T-cell (primary cell): ENCODE measurements at regions not wholly inside any gene's neighbourhood (a gene's known extent, or its start where the extent isn't known, plus 50 kb on each side); places are given as distances from the start of the nearest gene placed in this dataset.

Source experiments
- ATAC-seq, 4 experiments: fragments of 200-7000 bp in 3 of 4; fragments of 150-1000 bp in 1 of 4; cut with Tn5 transposase; replicated peaks in 1 of 4; 1 replicate in 3 of 4; 2 replicates in 1 of 4; pipeline ENCODE4 v1.10.0; 2021; ENCODE audit warnings: moderate library complexity in 3 of 4, mild to moderate bottlenecking in 2 of 4, moderate number of reproducible peaks in 1 of 4
- CTCF ChIA-PET, 2 donors: fragments of 300-600 bp; sonication (Branson Sonifier 250); formaldehyde crosslinking; loops; one replicate each; lab custom pipeline; 2022; ENCODE audit warnings: antibody characterized with exemption in 2 of 2; lab: Charles Lee
- POLR2A ChIA-PET, 2 donors: fragments of 300-600 bp; sonication (Branson Sonifier 250); formaldehyde crosslinking; loops; one replicate each; lab custom pipeline; 2022; ENCODE audit warnings: antibody characterized with exemption in 2 of 2; lab: Charles Lee
- DNase-seq, 35 experiments: peaks; one replicate each; pipeline versions ENCODE4 v3.0.0 to v3.0.0-alpha.2; 2013 to 2023
- H3K27ac ChIP-seq: one replicate; pipeline ENCODE4 v1.5.1; 2013; ENCODE audit warnings: low read length
- H3K27me3 ChIP-seq, 2 experiments: replicated peaks in 1 of 2; 1 replicate in 1 of 2; 2 replicates in 1 of 2; pipeline versions ENCODE4 v1.6.1 to v1.7.0; 2013; ENCODE audit warnings: low read length in 1 of 2, mixed read lengths in 1 of 2; ENCODE audit not compliant: control insufficient read depth in 2 of 2, insufficient read depth in 2 of 2; ENCODE audit errors: extremely low read depth in 1 of 2
- H3K36me3 ChIP-seq, 2 donors: 1 replicate in 1 of 2; 2 replicates in 1 of 2; pipeline versions ENCODE4 v1.6.1 to v1.7.0; 2013; ENCODE audit warnings: low read length in 1 of 2; ENCODE audit not compliant: control insufficient read depth in 2 of 2, insufficient read depth in 1 of 2; ENCODE audit errors: extremely low read depth in 1 of 2
- H3K4me1 ChIP-seq, 2 experiments: 1 replicate in 1 of 2; 2 replicates in 1 of 2; pipeline versions ENCODE4 v1.6.1 to v1.7.0; 2013; ENCODE audit warnings: low read length in 2 of 2, mixed read lengths in 1 of 2; ENCODE audit not compliant: insufficient read depth in 2 of 2, control insufficient read depth in 1 of 2; ENCODE audit errors: extremely low read depth in 1 of 2
- H3K4me3 ChIP-seq, 2 donors: 1 replicate in 1 of 2; 2 replicates in 1 of 2; pipeline versions ENCODE4 v1.5.1 to v1.7.0; 2013; ENCODE audit warnings: mild to moderate bottlenecking in 2 of 2, low read length in 1 of 2, moderate library complexity in 1 of 2; ENCODE audit not compliant: control insufficient read depth in 1 of 2; ENCODE audit errors: extremely low read depth in 1 of 2
- H3K9me3 ChIP-seq: 2 replicates; pipeline ENCODE4 v1.7.0; 2013
- H3K27ac Mint-ChIP-seq, 2 donors: one replicate each; pipeline ENCODE4 v1.8.0; 2020 to 2021; ENCODE audit warnings: mild to moderate bottlenecking in 2 of 2, mixed read lengths in 2 of 2
- H3K27me3 Mint-ChIP-seq, 2 donors: one replicate each; pipeline ENCODE4 v1.8.0; 2021 to 2022; ENCODE audit warnings: mixed read lengths in 2 of 2
- H3K36me3 Mint-ChIP-seq: one replicate; pipeline ENCODE4 v1.8.0; 2021; ENCODE audit warnings: mixed read lengths
- H3K4me1 Mint-ChIP-seq, 3 donors: one replicate each; pipeline ENCODE4 v1.8.0; 2020 to 2022; ENCODE audit warnings: mixed read lengths in 3 of 3, mild to moderate bottlenecking in 1 of 3
- H3K4me3 Mint-ChIP-seq, 3 donors: one replicate each; pipeline ENCODE4 v1.8.0; 2020 to 2022; ENCODE audit warnings: mild to moderate bottlenecking in 3 of 3, mixed read lengths in 3 of 3, moderate library complexity in 3 of 3
- H3K9me3 Mint-ChIP-seq, 3 donors: one replicate each; pipeline ENCODE4 v1.8.0; 2020 to 2022; ENCODE audit warnings: mixed read lengths in 3 of 3
- WGBS: methylation state at CpG from one replicate; pipeline ENCODE4 v1.1.5; 2013; ENCODE audit warnings: missing lambda C conversion rate; ENCODE audit not compliant: insufficient coverage; 5-methylcytosine and 5-hydroxymethylcytosine counted together

DNA sequence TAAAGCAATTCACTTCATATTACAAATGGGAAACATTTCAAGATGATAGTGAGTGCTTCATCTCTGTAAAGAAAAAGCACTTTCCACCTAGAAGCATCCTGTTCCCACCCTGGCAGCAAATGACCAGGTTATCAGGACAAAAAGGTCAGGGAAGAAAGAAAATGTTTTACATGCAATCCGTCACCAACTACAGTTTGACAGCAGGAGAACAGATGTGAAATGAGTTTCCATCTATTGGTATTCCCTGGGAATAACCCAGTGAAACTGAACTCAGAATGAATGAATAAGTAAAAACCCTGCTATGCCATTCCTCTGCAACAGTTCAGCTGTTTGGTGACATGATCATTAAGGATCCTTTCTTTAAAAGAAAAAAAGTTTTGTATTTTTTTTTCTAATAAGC lies 67.6 kb downstream of the HTR1A start:
- H3K27me3 Mint-ChIP-seq, result no peaks in the 10 kb centered on the region
- H3K9me3 Mint-ChIP-seq, result peaks cover 10 to 25% (median 11%) of the 10 kb centered on the region in 3 donors
- H3K27ac ChIP-seq, result no peak overlapping the region
- 80% methylated on average over 1 of the region's 1 CpG for WGBS
- no peak overlapping the region for H3K27ac Mint-ChIP-seq
- H3K36me3 Mint-ChIP-seq, result no peaks in the 10 kb centered on the region
- no peak for DNase-seq
- POLR2A ChIA-PET, result no interaction called here
- CTCF ChIA-PET, result no interaction called here
- no peak overlapping the region for H3K4me3 ChIP-seq
- no peak overlapping the region for H3K4me3 Mint-ChIP-seq
- H3K4me1 Mint-ChIP-seq, result no peaks in the 10 kb centered on the region
- H3K36me3 ChIP-seq, result no peaks in the 10 kb centered on the region
- no peaks in the 10 kb centered on the region for H3K27me3 ChIP-seq
- ATAC-seq, result no peak
- H3K4me1 ChIP-seq, result no peaks in the 10 kb centered on the region
- H3K9me3 ChIP-seq, result no peaks in the 10 kb centered on the region

DNA sequence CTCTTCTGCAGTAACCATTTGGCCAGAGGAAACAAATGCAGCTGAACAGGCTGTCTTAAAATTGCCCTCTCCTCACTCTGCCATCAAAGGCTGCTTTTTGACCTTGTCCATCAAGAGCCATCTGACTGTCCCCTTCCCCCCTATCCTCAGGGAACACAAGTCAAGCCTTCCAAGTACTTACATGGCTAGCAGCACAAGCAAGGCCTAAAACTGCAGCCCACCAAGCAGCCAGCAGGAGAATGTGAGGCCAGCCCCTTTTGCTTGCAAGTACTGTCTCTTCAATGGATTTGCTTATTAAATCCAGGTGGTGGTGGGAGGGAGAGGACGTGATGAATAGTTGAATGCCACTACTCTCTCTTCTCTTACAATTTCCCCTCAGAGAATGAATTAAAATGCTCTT lies 83.5 kb downstream of the HTR1A start:
- H3K36me3 ChIP-seq, result no peaks in the 10 kb centered on the region
- no peaks in the 10 kb centered on the region for H3K36me3 Mint-ChIP-seq
- no CpG with 5 or more reads among the region's 1 CpG for WGBS
- no peaks in the 10 kb centered on the region for H3K4me1 Mint-ChIP-seq
- no peak for DNase-seq
- no peak overlapping the region for H3K27ac ChIP-seq
- no peaks in the 10 kb centered on the region for H3K27me3 Mint-ChIP-seq
- POLR2A ChIA-PET, result no interaction called here
- H3K27ac Mint-ChIP-seq, result no peak overlapping the region
- no peak for ATAC-seq
- CTCF ChIA-PET, result no interaction called here
- H3K4me3 ChIP-seq, result no peak overlapping the region
- no peaks in the 10 kb centered on the region for H3K4me1 ChIP-seq
- H3K27me3 ChIP-seq, result no peaks in the 10 kb centered on the region
- H3K4me3 Mint-ChIP-seq, result no peak overlapping the region
- H3K9me3 Mint-ChIP-seq, result peaks cover 4 to 24% (median 4%) of the 10 kb centered on the region in 3 donors
- no peaks in the 10 kb centered on the region for H3K9me3 ChIP-seq

DNA sequence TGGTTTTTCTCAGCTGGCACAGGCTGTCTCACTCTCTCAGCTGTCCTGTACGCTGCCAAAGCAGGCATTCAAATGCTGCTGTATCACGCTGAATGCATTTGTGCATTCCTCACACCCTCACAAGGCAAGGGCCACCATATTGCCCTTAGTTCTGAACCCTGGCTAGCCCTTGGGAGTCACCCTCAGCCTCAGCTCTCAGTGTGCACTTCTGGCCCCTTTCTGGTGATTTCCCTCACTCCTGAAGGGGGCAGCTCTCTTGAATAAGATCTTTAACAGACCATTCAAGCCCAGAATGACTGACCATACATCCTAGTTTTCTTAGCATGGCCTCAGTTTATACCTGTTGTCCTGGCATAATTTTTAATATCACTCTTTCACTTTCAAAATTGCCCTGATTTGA lies 84.3 kb downstream of the HTR1A start:
- ATAC-seq (no peak), DNase-seq (no peak)
- ChIA-PET CTCF (no interaction called here), POLR2A (no interaction called here)
- Histone ChIP-seq H3K4me1 (no peaks in the 10 kb centered on the region), H3K27ac (no peak overlapping the region), H3K27me3 (no peaks in the 10 kb centered on the region), H3K4me3 (no peak overlapping the region), H3K36me3 (no peaks in the 10 kb centered on the region), H3K9me3 (no peaks in the 10 kb centered on the region)
- Mint-ChIP-seq H3K4me3 (no peak overlapping the region), H3K4me1 (no peaks in the 10 kb centered on the region), H3K27ac (no peak overlapping the region), H3K27me3 (no peaks in the 10 kb centered on the region), H3K9me3 (peaks cover 2 to 16% (median 4%) of the 10 kb centered on the region in 3 donors), H3K36me3 (no peaks in the 10 kb centered on the region)
- WGBS, result 57% methylated on average over 2 of the region's 2 CpGs

DNA sequence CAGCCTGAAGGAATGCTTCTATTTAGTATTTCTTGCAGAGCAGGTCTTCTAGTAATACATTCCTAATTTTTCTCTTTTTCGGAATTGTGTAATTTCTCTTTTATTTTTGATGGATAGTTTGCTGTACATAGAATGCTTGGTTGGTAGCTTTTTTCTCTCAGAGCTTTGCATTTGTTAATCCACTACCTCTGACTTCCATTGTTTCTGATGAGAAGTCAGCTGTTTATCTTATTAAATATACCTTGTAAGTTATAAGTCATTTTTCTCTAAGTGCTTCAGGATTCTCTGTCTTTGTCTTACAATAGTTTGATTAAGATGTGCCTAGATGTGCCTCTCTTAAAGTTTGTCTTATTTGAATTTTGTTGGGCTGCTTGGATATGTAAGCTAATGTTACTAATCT lies 101.9 kb downstream of the HTR1A start:
- ChIA-PET POLR2A (no interaction called here), CTCF (no interaction called here)
- Mint-ChIP-seq H3K9me3 (peaks cover 9 to 34% (median 30%) of the 10 kb centered on the region in 3 donors), H3K4me3 (no peak overlapping the region), H3K36me3 (no peaks in the 10 kb centered on the region), H3K27me3 (no peaks in the 10 kb centered on the region), H3K27ac (no peak overlapping the region), H3K4me1 (no peaks in the 10 kb centered on the region)
- no CpG with 5 or more reads among the region's 1 CpG for WGBS
- H3K4me3 ChIP-seq, result no peak overlapping the region
- DNase-seq, result no peak
- no peak overlapping the region for H3K27ac ChIP-seq
- no peaks in the 10 kb centered on the region for H3K36me3 ChIP-seq
- no peaks in the 10 kb centered on the region for H3K27me3 ChIP-seq
- ATAC-seq, result no peak
- H3K9me3 ChIP-seq, result no peaks in the 10 kb centered on the region
- H3K4me1 ChIP-seq, result no peaks in the 10 kb centered on the region

DNA sequence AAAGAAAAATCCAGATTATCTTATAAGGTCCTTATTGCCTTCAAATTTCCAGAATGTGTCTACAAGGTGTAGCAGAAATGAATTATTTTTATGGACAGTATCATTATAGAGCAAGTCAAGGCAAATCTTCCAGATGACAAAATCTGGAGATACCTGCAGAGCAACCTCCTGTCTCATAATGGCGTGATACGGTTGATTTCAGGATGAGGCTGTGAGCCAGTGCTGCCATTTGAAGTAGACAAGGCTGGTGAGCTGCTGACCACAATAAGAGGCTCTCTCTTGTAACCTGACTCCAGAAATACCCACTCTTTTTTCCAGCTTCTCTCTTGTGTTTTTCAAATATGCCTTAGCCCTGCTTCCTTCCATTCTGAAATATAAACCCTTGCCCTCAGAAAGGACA lies 108.2 kb downstream of the HTR1A start:
- DNase-seq (no peak), ATAC-seq (no peak)
- Histone ChIP-seq H3K27ac (no peak overlapping the region), H3K4me3 (no peak overlapping the region), H3K4me1 (no peaks in the 10 kb centered on the region), H3K36me3 (no peaks in the 10 kb centered on the region), H3K9me3 (no peaks in the 10 kb centered on the region), H3K27me3 (no peaks in the 10 kb centered on the region)
- no peak overlapping the region for H3K4me3 Mint-ChIP-seq
- H3K27me3 Mint-ChIP-seq, result no peaks in the 10 kb centered on the region
- H3K36me3 Mint-ChIP-seq, result no peaks in the 10 kb centered on the region
- ChIA-PET POLR2A (no interaction called here), CTCF (no interaction called here)
- 100% methylated on average over 2 of the region's 2 CpGs for WGBS
- H3K9me3 Mint-ChIP-seq, result peaks cover 12 to 22% (median 21%) of the 10 kb centered on the region in 3 donors
- no peak overlapping the region for H3K27ac Mint-ChIP-seq
- H3K4me1 Mint-ChIP-seq, result no peaks in the 10 kb centered on the region

DNA sequence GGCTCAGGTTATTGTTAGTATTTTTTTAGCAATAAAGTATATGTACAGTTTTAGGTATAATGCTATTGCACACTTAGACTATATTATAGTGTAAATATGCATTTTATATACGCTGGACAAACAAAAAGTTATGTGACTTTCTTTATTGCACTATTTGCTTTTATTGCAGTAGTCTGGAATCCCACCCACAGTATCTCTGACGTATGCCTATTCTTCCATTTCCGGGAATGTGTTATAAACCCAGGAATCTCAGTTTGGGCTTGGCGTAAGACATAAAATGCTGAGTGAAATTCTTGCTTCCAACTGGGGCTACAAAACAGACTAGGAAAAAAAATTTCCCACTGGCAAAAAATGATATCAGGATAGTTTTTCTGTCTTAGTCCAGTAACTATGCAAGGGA lies 119.1 kb downstream of the HTR1A start:
- DNase-seq, result no peak

DNA sequence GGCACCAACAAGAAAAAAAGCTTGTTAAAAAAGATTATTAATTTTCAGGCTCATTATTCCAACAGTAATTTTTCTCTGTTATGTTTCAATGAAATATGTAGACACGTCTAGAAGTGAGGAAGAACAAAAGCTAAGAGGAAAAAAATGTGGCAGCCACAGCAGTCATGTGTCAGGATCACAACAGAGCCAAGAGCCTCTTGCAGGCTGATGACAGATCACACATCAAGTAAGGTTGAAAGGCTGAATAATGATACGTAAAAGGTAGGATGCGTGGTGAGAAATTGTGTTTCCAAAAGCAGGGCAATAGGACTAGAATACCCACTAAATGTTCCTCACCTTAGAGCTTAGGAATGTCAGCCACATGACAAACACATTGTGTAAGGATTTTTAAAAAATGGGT lies 124.8 kb downstream of the HTR1A start:
- WGBS, result 17% methylated on average over 1 of the region's 3 CpGs
- no peak overlapping the region for H3K27ac Mint-ChIP-seq
- H3K4me1 Mint-ChIP-seq, result no peaks in the 10 kb centered on the region
- ATAC-seq (no peak), DNase-seq (no peak)
- H3K27me3 Mint-ChIP-seq, result no peaks in the 10 kb centered on the region
- CTCF ChIA-PET, result no interaction called here
- POLR2A ChIA-PET, result no interaction called here
- H3K27me3 ChIP-seq, result no peaks in the 10 kb centered on the region
- no peaks in the 10 kb centered on the region for H3K36me3 ChIP-seq
- no peaks in the 10 kb centered on the region for H3K4me1 ChIP-seq
- no peak overlapping the region for H3K27ac ChIP-seq
- H3K9me3 Mint-ChIP-seq, result peaks cover 7 to 11% (median 10%) of the 10 kb centered on the region in 3 donors
- no peaks in the 10 kb centered on the region for H3K9me3 ChIP-seq
- H3K36me3 Mint-ChIP-seq, result no peaks in the 10 kb centered on the region
- no peak overlapping the region for H3K4me3 Mint-ChIP-seq
- no peak overlapping the region for H3K4me3 ChIP-seq

More for the DNA sequence above, 119.1 kb downstream of the HTR1A start:
- no peaks in the 10 kb centered on the region for H3K4me1 Mint-ChIP-seq
- Histone ChIP-seq H3K27me3 (no peaks in the 10 kb centered on the region), H3K4me3 (no peak overlapping the region), H3K27ac (no peak overlapping the region), H3K36me3 (no peaks in the 10 kb centered on the region), H3K4me1 (no peaks in the 10 kb centered on the region), H3K9me3 (no peaks in the 10 kb centered on the region)
- no peaks in the 10 kb centered on the region for H3K27me3 Mint-ChIP-seq
- H3K9me3 Mint-ChIP-seq, result peaks cover 4 to 16% (median 12%) of the 10 kb centered on the region in 3 donors
- no CpG with 5 or more reads among the region's 4 CpGs for WGBS
- ATAC-seq, result no peak
- no peak overlapping the region for H3K4me3 Mint-ChIP-seq
- ChIA-PET CTCF (no interaction called here), POLR2A (no interaction called here)
- H3K36me3 Mint-ChIP-seq, result no peaks in the 10 kb centered on the region
- H3K27ac Mint-ChIP-seq, result no peak overlapping the region
